Neural cell (in vitro differentiated cells): ENCODE measurements at regions not wholly inside any gene's neighbourhood (a gene's known extent, or its start where the extent isn't known, plus 50 kb on each side); places are given as distances from the start of the nearest gene placed in this dataset.

Experiments
- H2AFZ ChIP-seq: fragments of 200-600, 300-800 bp; sonication (generic), shearing (Covaris generic); 2 replicates; pipeline ENCODE4 v1.6.0; 2014; ENCODE audit warnings: low read depth, mild to moderate bottlenecking, antibody characterized with exemption, low read length, moderate library complexity
- H3F3A ChIP-seq: fragments of 200-600 bp; shearing (Covaris generic); 2 replicates; pipeline ENCODE4 v1.6.1; 2016; ENCODE audit warnings: mild to moderate bottlenecking, moderate library complexity, mixed read lengths, antibody characterized with exemption, low read length; ENCODE audit not compliant: insufficient read depth, poor library complexity, severe bottlenecking
- H3K27ac ChIP-seq: fragments of 200-600, 300-800 bp; sonication (generic), shearing (Covaris generic); 2 replicates; pipeline ENCODE4 v1.5.1; 2014; ENCODE audit warnings: mild to moderate bottlenecking, low read length, moderate library complexity
- H3K27me3 ChIP-seq: fragments of 300-800, 200-600 bp; sonication (generic), shearing (Covaris generic); 2 replicates; pipeline ENCODE4 v1.6.0; 2014; ENCODE audit warnings: mild to moderate bottlenecking, low read depth, low read length, moderate library complexity; ENCODE audit not compliant: insufficient read depth
- H3K36me3 ChIP-seq: fragments of 300-800, 200-600 bp; sonication (generic), shearing (Covaris generic); 2 replicates; pipeline ENCODE4 v1.5.1; 2014; ENCODE audit warnings: mild to moderate bottlenecking, antibody characterized with exemption, low read length, moderate library complexity; ENCODE audit not compliant: insufficient read depth
- H3K4me2 ChIP-seq: fragments of 300-800, 200-600 bp; sonication (generic), shearing (Covaris generic); 2 replicates; pipeline ENCODE4 v1.6.0; 2014; ENCODE audit warnings: mild to moderate bottlenecking, low read length
- H3K4me3 ChIP-seq: fragments of 300-800, 200-600 bp; sonication (generic), shearing (Covaris generic); 2 replicates; pipeline ENCODE4 v1.5.1; 2014; ENCODE audit warnings: mild to moderate bottlenecking, low read length, moderate library complexity
- H3K79me2 ChIP-seq: fragments of 200-600 bp; shearing (Covaris generic); replicated peaks from 2 replicates; pipeline ENCODE4 v1.6.0; 2014; ENCODE audit warnings: mild to moderate bottlenecking, low read length, moderate library complexity; ENCODE audit not compliant: insufficient read depth
- H3K9ac ChIP-seq: fragments of 300-800, 200-600 bp; sonication (generic), shearing (Covaris generic); 2 replicates; pipeline ENCODE4 v1.6.1; 2016; ENCODE audit warnings: mild to moderate bottlenecking, low read length, mixed read lengths
- H3K9me2 ChIP-seq: fragments of 200-600 bp; shearing (Covaris generic); 2 replicates; pipeline ENCODE4 v1.6.1; 2016; ENCODE audit warnings: mild to moderate bottlenecking, low read length, mixed read lengths; ENCODE audit not compliant: insufficient read depth
- H3K9me3 ChIP-seq: fragments of 200-600, 300-800 bp; sonication (generic), shearing (Covaris generic); 2 replicates; pipeline ENCODE4 v1.6.1; 2016; ENCODE audit warnings: mild to moderate bottlenecking, mixed run types, low read length, moderate library complexity, mixed read lengths
- H4K20me1 ChIP-seq: fragments of 200-600 bp; shearing (Covaris generic); 2 replicates; pipeline ENCODE4 v1.6.1; 2016; ENCODE audit warnings: mild to moderate bottlenecking, mixed run types; ENCODE audit not compliant: insufficient read depth
- EP300 ChIP-seq: fragments of 450-650 bp; conservative IDR thresholded peaks from 2 replicates; pipeline ENCODE4 v1.6.1; 2014; ENCODE audit warnings: antibody characterized with exemption, mild to moderate bottlenecking, moderate library complexity; ENCODE audit not compliant: poor library complexity, severe bottlenecking
- EZH2 ChIP-seq: fragments of 200-600, 300-800 bp; shearing (Covaris generic), sonication (generic); IDR thresholded peaks from 2 replicates; pipeline ENCODE4 v1.6.1; 2014; ENCODE audit warnings: antibody characterized with exemption, low read length, borderline replicate concordance, mild to moderate bottlenecking; ENCODE audit not compliant: insufficient read depth, poor library complexity, severe bottlenecking
- MXI1 ChIP-seq: fragments of 450-650 bp; conservative IDR thresholded peaks from 2 replicates; pipeline ENCODE4 v1.6.1; 2014; ENCODE audit warnings: antibody characterized with exemption, mild to moderate bottlenecking; ENCODE audit not compliant: poor library complexity, severe bottlenecking
- POLR2AphosphoS5 ChIP-seq: IDR thresholded peaks from 2 replicates; pipeline ENCODE4 v1.6.1; 2012
- RAD21 ChIP-seq: fragments of 450-650 bp; conservative IDR thresholded peaks from 2 replicates; pipeline ENCODE4 v1.6.1; 2014; ENCODE audit warnings: antibody characterized with exemption, mild to moderate bottlenecking, moderate library complexity
- SMC3 ChIP-seq: fragments of 450-650 bp; conservative IDR thresholded peaks from 2 replicates; pipeline ENCODE4 v1.6.1; 2014; ENCODE audit warnings: antibody characterized with exemption, mild to moderate bottlenecking, moderate library complexity; ENCODE audit not compliant: poor library complexity
- TAF1 ChIP-seq: IDR thresholded peaks from 2 replicates; pipeline ENCODE4 v1.6.1; 2012; ENCODE audit warnings: low read depth
- TF ChIP-seq, protein P1 (sequence below): fragments of 450-650 bp; IDR thresholded peaks from 2 replicates; pipeline ENCODE4 v1.5.1; 2014; ENCODE audit warnings: antibody characterized with exemption, mild to moderate bottlenecking, moderate library complexity; ENCODE audit not compliant: poor library complexity, severe bottlenecking
- TF ChIP-seq, protein P2 (sequence below): IDR thresholded peaks from 2 replicates; pipeline ENCODE4 v1.6.1; 2012; ENCODE audit warnings: borderline replicate concordance

DNA sequence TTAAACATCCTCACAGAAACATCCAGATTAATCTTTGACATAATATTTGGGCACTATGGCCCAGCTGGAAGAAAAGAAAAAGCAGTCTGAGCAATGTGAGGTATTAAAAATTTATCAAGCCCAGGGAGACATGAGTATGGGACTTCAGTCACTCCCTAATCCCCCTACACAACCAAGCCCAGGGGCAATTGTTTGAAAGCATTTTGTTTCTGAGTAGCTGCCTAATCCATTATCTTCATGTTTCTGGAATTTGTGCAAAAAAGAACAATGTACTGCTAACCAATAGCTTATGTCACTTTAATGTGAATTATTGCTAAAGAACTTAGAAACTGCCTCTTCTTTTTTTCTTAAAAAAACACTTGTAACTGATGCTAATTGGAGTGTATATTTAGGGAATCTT lies 360.7 kb downstream of the TEX13C start:
- Histone ChIP-seq H3K9ac (no peak overlapping the region), H3K4me2 (no peak overlapping the region), H2AFZ (no peak overlapping the region), H4K20me1 (no peaks in the 10 kb centered on the region), H3K27ac (no peak overlapping the region), H3K79me2 (no peaks in the 10 kb centered on the region), H3K36me3 (no peaks in the 10 kb centered on the region), H3F3A (no peaks in the 10 kb centered on the region), H3K27me3 (no peaks in the 10 kb centered on the region), H3K9me2 (no peaks in the 10 kb centered on the region), H3K4me3 (no peak overlapping the region), H3K9me3 (no peaks in the 10 kb centered on the region)
- TF ChIP-seq, protein P1, sequence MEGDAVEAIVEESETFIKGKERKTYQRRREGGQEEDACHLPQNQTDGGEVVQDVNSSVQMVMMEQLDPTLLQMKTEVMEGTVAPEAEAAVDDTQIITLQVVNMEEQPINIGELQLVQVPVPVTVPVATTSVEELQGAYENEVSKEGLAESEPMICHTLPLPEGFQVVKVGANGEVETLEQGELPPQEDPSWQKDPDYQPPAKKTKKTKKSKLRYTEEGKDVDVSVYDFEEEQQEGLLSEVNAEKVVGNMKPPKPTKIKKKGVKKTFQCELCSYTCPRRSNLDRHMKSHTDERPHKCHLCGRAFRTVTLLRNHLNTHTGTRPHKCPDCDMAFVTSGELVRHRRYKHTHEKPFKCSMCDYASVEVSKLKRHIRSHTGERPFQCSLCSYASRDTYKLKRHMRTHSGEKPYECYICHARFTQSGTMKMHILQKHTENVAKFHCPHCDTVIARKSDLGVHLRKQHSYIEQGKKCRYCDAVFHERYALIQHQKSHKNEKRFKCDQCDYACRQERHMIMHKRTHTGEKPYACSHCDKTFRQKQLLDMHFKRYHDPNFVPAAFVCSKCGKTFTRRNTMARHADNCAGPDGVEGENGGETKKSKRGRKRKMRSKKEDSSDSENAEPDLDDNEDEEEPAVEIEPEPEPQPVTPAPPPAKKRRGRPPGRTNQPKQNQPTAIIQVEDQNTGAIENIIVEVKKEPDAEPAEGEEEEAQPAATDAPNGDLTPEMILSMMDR: no peak
- TF ChIP-seq EP300 (no peak), POLR2AphosphoS5 (no peak), EZH2 (no peak), TAF1 (no peak)
- TF ChIP-seq, protein P2, sequence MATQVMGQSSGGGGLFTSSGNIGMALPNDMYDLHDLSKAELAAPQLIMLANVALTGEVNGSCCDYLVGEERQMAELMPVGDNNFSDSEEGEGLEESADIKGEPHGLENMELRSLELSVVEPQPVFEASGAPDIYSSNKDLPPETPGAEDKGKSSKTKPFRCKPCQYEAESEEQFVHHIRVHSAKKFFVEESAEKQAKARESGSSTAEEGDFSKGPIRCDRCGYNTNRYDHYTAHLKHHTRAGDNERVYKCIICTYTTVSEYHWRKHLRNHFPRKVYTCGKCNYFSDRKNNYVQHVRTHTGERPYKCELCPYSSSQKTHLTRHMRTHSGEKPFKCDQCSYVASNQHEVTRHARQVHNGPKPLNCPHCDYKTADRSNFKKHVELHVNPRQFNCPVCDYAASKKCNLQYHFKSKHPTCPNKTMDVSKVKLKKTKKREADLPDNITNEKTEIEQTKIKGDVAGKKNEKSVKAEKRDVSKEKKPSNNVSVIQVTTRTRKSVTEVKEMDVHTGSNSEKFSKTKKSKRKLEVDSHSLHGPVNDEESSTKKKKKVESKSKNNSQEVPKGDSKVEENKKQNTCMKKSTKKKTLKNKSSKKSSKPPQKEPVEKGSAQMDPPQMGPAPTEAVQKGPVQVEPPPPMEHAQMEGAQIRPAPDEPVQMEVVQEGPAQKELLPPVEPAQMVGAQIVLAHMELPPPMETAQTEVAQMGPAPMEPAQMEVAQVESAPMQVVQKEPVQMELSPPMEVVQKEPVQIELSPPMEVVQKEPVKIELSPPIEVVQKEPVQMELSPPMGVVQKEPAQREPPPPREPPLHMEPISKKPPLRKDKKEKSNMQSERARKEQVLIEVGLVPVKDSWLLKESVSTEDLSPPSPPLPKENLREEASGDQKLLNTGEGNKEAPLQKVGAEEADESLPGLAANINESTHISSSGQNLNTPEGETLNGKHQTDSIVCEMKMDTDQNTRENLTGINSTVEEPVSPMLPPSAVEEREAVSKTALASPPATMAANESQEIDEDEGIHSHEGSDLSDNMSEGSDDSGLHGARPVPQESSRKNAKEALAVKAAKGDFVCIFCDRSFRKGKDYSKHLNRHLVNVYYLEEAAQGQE: no peak

- H3K79me2 ChIP-seq: no peaks in the 10 kb centered on the region
- no peak for TF ChIP-seq EP300
- no peak for TF ChIP-seq SMC3
- TF ChIP-seq, protein P2: no peak
- no peak for TF ChIP-seq POLR2AphosphoS5
- TF ChIP-seq, protein P1: no peak
- TF ChIP-seq TAF1: no peak
- no peak for TF ChIP-seq MXI1
- TF ChIP-seq RAD21: no peak
- TF ChIP-seq EZH2: no peak
- H3K27me3 ChIP-seq: no peaks in the 10 kb centered on the region
- no peaks in the 10 kb centered on the region for H3F3A ChIP-seq
- no peak overlapping the region for H3K27ac ChIP-seq
- H2AFZ ChIP-seq: no peak overlapping the region
- H3K4me3 ChIP-seq: no peak overlapping the region
- no peak overlapping the region for H3K9ac ChIP-seq
- no peaks in the 10 kb centered on the region for H3K9me3 ChIP-seq
- H3K4me2 ChIP-seq: no peak overlapping the region
- H3K36me3 ChIP-seq: no peaks in the 10 kb centered on the region
- no peaks in the 10 kb centered on the region for H3K9me2 ChIP-seq
- no peaks in the 10 kb centered on the region for H4K20me1 ChIP-seq
Measured at GRCh38 chrX:125681058-125681457, 361.4 kb downstream of the TEX13C start.
